Liver (tissue), 7 donors: ENCODE measurements at regions not wholly inside any gene's neighbourhood (a gene's known extent, or its start where the extent isn't known, plus 50 kb on each side); places are given as distances from the start of the nearest gene placed in this dataset.

Experiments
- DNase-seq: peaks from one replicate; pipeline ENCODE4 v3.0.0-alpha.2; 2017; ENCODE audit warnings: low spot score
- H3K27ac ChIP-seq, 2 donors: one replicate each; pipeline ENCODE4 v1.7.0; 2013; ENCODE audit warnings: inconsistent platforms in 2 of 2, low read length in 2 of 2, control low read depth in 1 of 2, low read depth in 1 of 2, mild to moderate bottlenecking in 1 of 2
- H3K27me3 ChIP-seq, 4 donors: one replicate each; pipeline versions ENCODE4 v1.6.1 to v1.7.0; 2013; ENCODE audit warnings: low read length in 3 of 4, inconsistent platforms in 1 of 4, mild to moderate bottlenecking in 1 of 4, moderate library complexity in 1 of 4; ENCODE audit not compliant: control insufficient read depth in 4 of 4, insufficient read depth in 4 of 4
- H3K36me3 ChIP-seq, 4 donors: one replicate each; pipeline versions ENCODE4 v1.6.1 to v1.7.0; 2013; ENCODE audit warnings: low read length in 3 of 4, mild to moderate bottlenecking in 3 of 4, low read depth in 1 of 4, moderate library complexity in 1 of 4; ENCODE audit not compliant: control insufficient read depth in 4 of 4, insufficient read depth in 3 of 4
- H3K4me1 ChIP-seq, 4 donors: one replicate each; pipeline versions ENCODE4 v1.6.1 to v1.7.0; 2013; ENCODE audit warnings: low read length in 3 of 4, mild to moderate bottlenecking in 3 of 4, moderate library complexity in 1 of 4; ENCODE audit not compliant: control insufficient read depth in 4 of 4, insufficient read depth in 4 of 4
- H3K4me3 ChIP-seq, 3 donors: one replicate each; pipeline versions ENCODE4 v1.6.1 to v1.7.0; 2013; ENCODE audit warnings: low read length in 3 of 3, control low read depth in 1 of 3, low read depth in 1 of 3, mild to moderate bottlenecking in 1 of 3
- H3K9ac ChIP-seq, 2 donors: one replicate each; pipeline ENCODE4 v1.7.0; 2013; ENCODE audit warnings: low read length in 2 of 2, mild to moderate bottlenecking in 2 of 2, moderate library complexity in 2 of 2, control low read depth in 1 of 2, low read depth in 1 of 2
- H3K9me3 ChIP-seq, 4 donors: one replicate each; pipeline versions ENCODE4 v1.6.1 to v1.7.0; 2013; ENCODE audit warnings: low read length in 3 of 4; ENCODE audit not compliant: control insufficient read depth in 4 of 4
- CTCF ChIP-seq: fragments of 150-350 bp; IDR thresholded peaks from 2 replicates; pipeline ENCODE4 v1.5.1; 2017; ENCODE audit warnings: improper control_type of control experiment, low read depth, low read length; ENCODE audit not compliant: missing input control
- EGR1 ChIP-seq, 2 donors: IDR thresholded peaks; 2 replicates each; pipeline ENCODE4 v1.6.1; 2016 to 2018; ENCODE audit warnings: antibody characterized with exemption in 2 of 2, low read depth in 2 of 2
- FOXA1 ChIP-seq: IDR thresholded peaks from 2 replicates; pipeline ENCODE4 v1.6.1; 2016; ENCODE audit warnings: antibody characterized with exemption
- FOXA2 ChIP-seq: IDR thresholded peaks from 2 replicates; pipeline ENCODE4 v1.6.1; 2016; ENCODE audit warnings: antibody characterized with exemption
- GABPA ChIP-seq, 2 donors: IDR thresholded peaks in 1 of 2; conservative IDR thresholded peaks in 1 of 2; 2 replicates each; pipeline ENCODE4 v1.6.1; 2016; ENCODE audit warnings: antibody characterized with exemption in 2 of 2, mild to moderate bottlenecking in 1 of 2, moderate library complexity in 1 of 2
- HNF4A ChIP-seq, 2 donors: conservative IDR thresholded peaks; 2 replicates each; pipeline ENCODE4 v1.6.1; 2016; ENCODE audit warnings: antibody characterized with exemption in 2 of 2, mild to moderate bottlenecking in 2 of 2
- HNF4G ChIP-seq: IDR thresholded peaks from 2 replicates; pipeline ENCODE4 v1.6.1; 2016; ENCODE audit warnings: antibody characterized with exemption
- JUND ChIP-seq, 2 donors: IDR thresholded peaks; 2 replicates each; pipeline ENCODE4 v1.6.1; 2016; ENCODE audit warnings: antibody characterized with exemption in 2 of 2
- NR2F2 ChIP-seq: IDR thresholded peaks from 2 replicates; pipeline ENCODE4 v1.6.1; 2016; ENCODE audit warnings: antibody characterized with exemption
- RAD21 ChIP-seq, 2 donors: IDR thresholded peaks; 2 replicates each; pipeline ENCODE4 v1.6.1; 2016; ENCODE audit warnings: antibody characterized with exemption in 2 of 2, mild to moderate bottlenecking in 2 of 2
- RXRA ChIP-seq, 2 donors: IDR thresholded peaks; 2 replicates each; pipeline ENCODE4 v1.6.1; 2017 to 2018; ENCODE audit warnings: antibody characterized with exemption in 2 of 2, mild to moderate bottlenecking in 1 of 2
- SP1 ChIP-seq: IDR thresholded peaks from 2 replicates; pipeline ENCODE4 v1.6.1; 2018; ENCODE audit warnings: antibody characterized with exemption, mild to moderate bottlenecking
- TAF1 ChIP-seq: conservative IDR thresholded peaks from 2 replicates; pipeline ENCODE4 v1.6.1; 2016; ENCODE audit warnings: antibody characterized with exemption, mild to moderate bottlenecking
- YY1 ChIP-seq: IDR thresholded peaks from 2 replicates; pipeline ENCODE4 v1.6.1; 2016; ENCODE audit warnings: antibody characterized with exemption, mild to moderate bottlenecking
- ZBTB33 ChIP-seq: IDR thresholded peaks from 2 replicates; pipeline ENCODE4 v1.6.1; 2016; ENCODE audit warnings: antibody characterized with exemption
- TF ChIP-seq, protein P1 (sequence below): IDR thresholded peaks from 2 replicates; pipeline ENCODE4 v1.6.1; 2016; ENCODE audit warnings: antibody characterized with exemption, mild to moderate bottlenecking
- TF ChIP-seq, protein P2 (sequence below): IDR thresholded peaks from 2 replicates; pipeline ENCODE4 v1.6.1; 2016; ENCODE audit warnings: antibody characterized with exemption
- TF ChIP-seq, protein P3 (sequence below): IDR thresholded peaks from 2 replicates; pipeline ENCODE4 v1.6.1; 2016; ENCODE audit warnings: antibody characterized with exemption
- donor health status: healthy.
- donor health status: healthy.
- donor health status: healthy.
- donor health status: healthy.

GRCh38 chr1:220430059-220430458 lies 97.9 kb upstream of the MARK1 start:
- Histone ChIP-seq H3K4me3 (no peak overlapping the region), H3K27ac (no peak overlapping the region)
- no peak for DNase-seq

More at GRCh38 chr1:220430059-220430458, 97.9 kb upstream of the MARK1 start:
- no peaks in the 10 kb centered on the region for H3K27me3 ChIP-seq
- TF ChIP-seq RAD21 (IDR thresholded peaks at IDR 0.05) = no peak
- TF ChIP-seq, protein P1, sequence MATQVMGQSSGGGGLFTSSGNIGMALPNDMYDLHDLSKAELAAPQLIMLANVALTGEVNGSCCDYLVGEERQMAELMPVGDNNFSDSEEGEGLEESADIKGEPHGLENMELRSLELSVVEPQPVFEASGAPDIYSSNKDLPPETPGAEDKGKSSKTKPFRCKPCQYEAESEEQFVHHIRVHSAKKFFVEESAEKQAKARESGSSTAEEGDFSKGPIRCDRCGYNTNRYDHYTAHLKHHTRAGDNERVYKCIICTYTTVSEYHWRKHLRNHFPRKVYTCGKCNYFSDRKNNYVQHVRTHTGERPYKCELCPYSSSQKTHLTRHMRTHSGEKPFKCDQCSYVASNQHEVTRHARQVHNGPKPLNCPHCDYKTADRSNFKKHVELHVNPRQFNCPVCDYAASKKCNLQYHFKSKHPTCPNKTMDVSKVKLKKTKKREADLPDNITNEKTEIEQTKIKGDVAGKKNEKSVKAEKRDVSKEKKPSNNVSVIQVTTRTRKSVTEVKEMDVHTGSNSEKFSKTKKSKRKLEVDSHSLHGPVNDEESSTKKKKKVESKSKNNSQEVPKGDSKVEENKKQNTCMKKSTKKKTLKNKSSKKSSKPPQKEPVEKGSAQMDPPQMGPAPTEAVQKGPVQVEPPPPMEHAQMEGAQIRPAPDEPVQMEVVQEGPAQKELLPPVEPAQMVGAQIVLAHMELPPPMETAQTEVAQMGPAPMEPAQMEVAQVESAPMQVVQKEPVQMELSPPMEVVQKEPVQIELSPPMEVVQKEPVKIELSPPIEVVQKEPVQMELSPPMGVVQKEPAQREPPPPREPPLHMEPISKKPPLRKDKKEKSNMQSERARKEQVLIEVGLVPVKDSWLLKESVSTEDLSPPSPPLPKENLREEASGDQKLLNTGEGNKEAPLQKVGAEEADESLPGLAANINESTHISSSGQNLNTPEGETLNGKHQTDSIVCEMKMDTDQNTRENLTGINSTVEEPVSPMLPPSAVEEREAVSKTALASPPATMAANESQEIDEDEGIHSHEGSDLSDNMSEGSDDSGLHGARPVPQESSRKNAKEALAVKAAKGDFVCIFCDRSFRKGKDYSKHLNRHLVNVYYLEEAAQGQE = no peak
- TF ChIP-seq, protein P2, sequence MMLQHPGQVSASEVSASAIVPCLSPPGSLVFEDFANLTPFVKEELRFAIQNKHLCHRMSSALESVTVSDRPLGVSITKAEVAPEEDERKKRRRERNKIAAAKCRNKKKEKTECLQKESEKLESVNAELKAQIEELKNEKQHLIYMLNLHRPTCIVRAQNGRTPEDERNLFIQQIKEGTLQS = no peak
- TF ChIP-seq YY1 = no peak
- TF ChIP-seq SP1 = no peak
- TF ChIP-seq ZBTB33 = no peak
- no peak for TF ChIP-seq JUND (IDR thresholded peaks at IDR 0.05)
- TF ChIP-seq CTCF = no peak
- no peak for TF ChIP-seq TAF1
- no peak for TF ChIP-seq FOXA1
- no peak for TF ChIP-seq EGR1 (IDR thresholded peaks at IDR 0.05; ENCODE audit: low read depth in 2 of 2)
- no peak for TF ChIP-seq GABPA (IDR thresholded peaks at IDR 0.05 in 1 of 2, conservative IDR thresholded peaks at IDR 0.05 in 1 of 2)
- TF ChIP-seq NR2F2 = no peak
- TF ChIP-seq, protein P3, sequence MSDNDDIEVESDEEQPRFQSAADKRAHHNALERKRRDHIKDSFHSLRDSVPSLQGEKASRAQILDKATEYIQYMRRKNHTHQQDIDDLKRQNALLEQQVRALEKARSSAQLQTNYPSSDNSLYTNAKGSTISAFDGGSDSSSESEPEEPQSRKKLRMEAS = no peak
- no peak for TF ChIP-seq HNF4G
- TF ChIP-seq HNF4A (conservative IDR thresholded peaks at IDR 0.05) = no peak
- TF ChIP-seq RXRA (IDR thresholded peaks at IDR 0.05) = no peak
- no peak for TF ChIP-seq FOXA2
- no peaks in the 10 kb centered on the region for H3K36me3 ChIP-seq
- no peaks in the 10 kb centered on the region for H3K4me1 ChIP-seq
- no peak overlapping the region for H3K9ac ChIP-seq
- no peaks in the 10 kb centered on the region for H3K9me3 ChIP-seq
